Progenitor cell of endocrine pancreas (in vitro differentiated cells): ENCODE measurements at regions not wholly inside any gene's neighbourhood (a gene's known extent, or its start where the extent isn't known, plus 50 kb on each side); places are given as distances from the start of the nearest gene placed in this dataset.
"Not testable (repeated sequence)": the region's sequence is repeated elsewhere in the genome, so short reads cannot be mapped to it uniquely, and the experiment has no call there.

Source experiments
- DNase-seq: peaks from one replicate; pipeline ENCODE4 v3.0.0; 2021; ENCODE audit warnings: low spot score; ENCODE audit not compliant: unreplicated experiment
- H3K27ac Mint-ChIP-seq: 2 replicates; pipeline ENCODE4 v1.8.0; 2021; ENCODE audit warnings: mild to moderate bottlenecking, moderate library complexity, mixed read lengths
- H3K27me3 Mint-ChIP-seq: 2 replicates; pipeline ENCODE4 v1.8.0; 2021; ENCODE audit warnings: mixed read lengths
- H3K36me3 Mint-ChIP-seq: 2 replicates; pipeline ENCODE4 v1.8.0; 2022; ENCODE audit warnings: mixed read lengths; ENCODE audit not compliant: insufficient read depth
- H3K4me1 Mint-ChIP-seq: 2 replicates; pipeline ENCODE4 v1.8.0; 2021; ENCODE audit warnings: low read depth, mixed read lengths
- H3K4me3 Mint-ChIP-seq: 2 replicates; pipeline ENCODE4 v1.8.0; 2021; ENCODE audit warnings: low read depth, mild to moderate bottlenecking, moderate library complexity, mixed read lengths
- H3K9me3 Mint-ChIP-seq: 2 replicates; pipeline ENCODE4 v1.8.0; 2021; ENCODE audit warnings: low read depth, mixed read lengths
- CTCF ChIP-seq: fragments of 200-600 bp; sonication (generic); IDR thresholded peaks from one replicate; pipeline ENCODE4 v1.5.0; 2021; ENCODE audit warnings: antibody characterized with exemption, mild to moderate bottlenecking; ENCODE audit not compliant: unreplicated experiment

- H3K27ac Mint-ChIP-seq, H3K27me3 Mint-ChIP-seq, DNase-seq, H3K4me3 Mint-ChIP-seq, H3K4me1 Mint-ChIP-seq: not testable (repeated sequence)
- Mint-ChIP-seq H3K36me3 (peaks cover 54% of the 10 kb centered on the region), H3K9me3 (peaks cover 27% of the 10 kb centered on the region)
Observed at GRCh38 chr10:95137990-95138625, 55.9 kb upstream of the ACSM6 start.

GRCh38 chr10:95134490-95134889 lies 59.5 kb upstream of the ACSM6 start:
- H3K9me3 Mint-ChIP-seq, result peaks cover 8% of the 10 kb centered on the region

GRCh38 chr10:95133997-95134396 lies 60.0 kb upstream of the ACSM6 start:
- Mint-ChIP-seq H3K27me3 (no peaks in the 10 kb centered on the region), H3K27ac (no peak overlapping the region), H3K4me1 (peaks cover 6% of the 10 kb centered on the region), H3K36me3 (peaks cover 51% of the 10 kb centered on the region), H3K4me3 (no peak overlapping the region), H3K9me3 (peaks cover 12% of the 10 kb centered on the region)
- no peak for TF ChIP-seq CTCF
- DNase-seq, result no peak

More at GRCh38 chr10:95134490-95134889, 59.5 kb upstream of the ACSM6 start:
- no peak for DNase-seq
- Mint-ChIP-seq H3K4me3 (no peak overlapping the region), H3K36me3 (peaks cover 47% of the 10 kb centered on the region), H3K27ac (no peak overlapping the region), H3K27me3 (no peaks in the 10 kb centered on the region), H3K4me1 (peaks cover 6% of the 10 kb centered on the region)
- TF ChIP-seq CTCF, result no peak

- DNase-seq, result peak; percentile 56
- no peak overlapping the region for H3K27ac Mint-ChIP-seq
Observed at GRCh38 chr10:95133016-95133752, 60.9 kb upstream of the ACSM6 start.

GRCh38 chr10:95130429-95130828 lies 61.1 kb upstream of the CYP2C8 start:
- not testable (repeated sequence) for DNase-seq, H3K27ac Mint-ChIP-seq, H3K27me3 Mint-ChIP-seq

More at GRCh38 chr10:95133016-95133752, 60.9 kb upstream of the ACSM6 start:
- TF ChIP-seq CTCF, result peak; percentile 77
- Mint-ChIP-seq H3K4me1 (peaks cover 2% of the 10 kb centered on the region), H3K9me3 (peaks cover 15% of the 10 kb centered on the region), H3K27me3 (no peaks in the 10 kb centered on the region), H3K4me3 (no peak overlapping the region), H3K36me3 (peaks cover 50% of the 10 kb centered on the region)

GRCh38 chr10:95125582-95125981 lies 56.3 kb upstream of the CYP2C8 start:
- no peak for DNase-seq
- Mint-ChIP-seq H3K4me3 (no peak overlapping the region), H3K27me3 (no peaks in the 10 kb centered on the region), H3K27ac (no peak overlapping the region), H3K4me1 (no peaks in the 10 kb centered on the region), H3K9me3 (peaks cover 35% of the 10 kb centered on the region), H3K36me3 (peaks cover 51% of the 10 kb centered on the region)
- TF ChIP-seq CTCF, result no peak

More at GRCh38 chr10:95130429-95130828, 61.1 kb upstream of the CYP2C8 start:
- H3K4me1 Mint-ChIP-seq, H3K4me3 Mint-ChIP-seq: not testable (repeated sequence)
- H3K36me3 Mint-ChIP-seq, result peaks cover 44% of the 10 kb centered on the region
- H3K9me3 Mint-ChIP-seq, result peaks cover 15% of the 10 kb centered on the region
